ENCODE measurements at regions not wholly inside any gene's neighbourhood (a gene's known extent, or its start where the extent isn't known, plus 50 kb on each side); places are given as distances from the start of the nearest gene placed in this dataset.

DNA sequence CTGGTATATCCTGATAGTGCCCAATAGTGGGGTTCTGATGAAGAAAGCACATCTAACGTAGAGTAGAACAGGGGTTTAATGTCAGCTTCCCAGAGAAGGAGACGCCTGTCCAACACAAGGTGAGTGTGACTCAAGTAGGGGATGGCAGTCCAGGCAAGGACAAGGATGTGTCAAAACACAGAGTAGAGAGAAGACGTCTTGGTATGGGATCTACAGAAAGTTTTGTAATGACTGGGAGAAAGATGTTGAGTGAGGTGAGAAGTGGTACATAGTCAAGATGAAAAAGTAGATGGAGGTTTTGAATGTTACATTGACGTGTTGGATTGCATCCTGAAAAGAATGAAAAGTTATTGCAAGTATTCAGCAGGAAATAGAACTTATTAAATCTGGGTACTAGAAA, 124.4 kb downstream of the TMA16 start:
- intact Hi-C loops (cut with DNase I), result no loop called here
- Histone ChIP-seq H3K4me3 (no peak overlapping the region), H3K4me1 (peaks cover 0 to 26% (median 0%) of the 10 kb centered on the region in 12 donors), H3K27ac (no peak overlapping the region), H3K27me3 (no peaks in the 10 kb centered on the region), H3K9me3 (no peaks in the 10 kb centered on the region), H3K36me3 (no peaks in the 10 kb centered on the region)
- no peak for ATAC-seq
- 76 to 83% (median 78%) methylated on average over 4 of the region's 4 CpGs for WGBS, 4 donors
- DNase-seq, result no peak
- TF ChIP-seq, protein P1, sequence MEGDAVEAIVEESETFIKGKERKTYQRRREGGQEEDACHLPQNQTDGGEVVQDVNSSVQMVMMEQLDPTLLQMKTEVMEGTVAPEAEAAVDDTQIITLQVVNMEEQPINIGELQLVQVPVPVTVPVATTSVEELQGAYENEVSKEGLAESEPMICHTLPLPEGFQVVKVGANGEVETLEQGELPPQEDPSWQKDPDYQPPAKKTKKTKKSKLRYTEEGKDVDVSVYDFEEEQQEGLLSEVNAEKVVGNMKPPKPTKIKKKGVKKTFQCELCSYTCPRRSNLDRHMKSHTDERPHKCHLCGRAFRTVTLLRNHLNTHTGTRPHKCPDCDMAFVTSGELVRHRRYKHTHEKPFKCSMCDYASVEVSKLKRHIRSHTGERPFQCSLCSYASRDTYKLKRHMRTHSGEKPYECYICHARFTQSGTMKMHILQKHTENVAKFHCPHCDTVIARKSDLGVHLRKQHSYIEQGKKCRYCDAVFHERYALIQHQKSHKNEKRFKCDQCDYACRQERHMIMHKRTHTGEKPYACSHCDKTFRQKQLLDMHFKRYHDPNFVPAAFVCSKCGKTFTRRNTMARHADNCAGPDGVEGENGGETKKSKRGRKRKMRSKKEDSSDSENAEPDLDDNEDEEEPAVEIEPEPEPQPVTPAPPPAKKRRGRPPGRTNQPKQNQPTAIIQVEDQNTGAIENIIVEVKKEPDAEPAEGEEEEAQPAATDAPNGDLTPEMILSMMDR (IDR thresholded peaks at IDR 0.05), result no peak

- DNase-seq (no peak), ATAC-seq (no peak)
- WGBS, 4 donors, result 69 to 74% (median 71%) methylated on average over 2 of the region's 2 CpGs
- Histone ChIP-seq H3K27me3 (no peaks in the 10 kb centered on the region), H3K36me3 (no peaks in the 10 kb centered on the region), H3K27ac (peak overlapping the region in 1 of 12 donors; percentile 87), H3K4me1 (peaks cover 0 to 18% (median 0%) of the 10 kb centered on the region in 12 donors), H3K4me3 (no peak overlapping the region), H3K9me3 (no peaks in the 10 kb centered on the region)
- TF ChIP-seq, protein P1 (IDR thresholded peaks at IDR 0.05), result no peak
- TF ChIP-seq POLR2A (IDR thresholded peaks at IDR 0.05), result no peak
- intact Hi-C loops (cut with DNase I), result no loop called here
Observed at GRCh38 chr4:163620738-163621137, 126.2 kb downstream of the TMA16 start.

DNA sequence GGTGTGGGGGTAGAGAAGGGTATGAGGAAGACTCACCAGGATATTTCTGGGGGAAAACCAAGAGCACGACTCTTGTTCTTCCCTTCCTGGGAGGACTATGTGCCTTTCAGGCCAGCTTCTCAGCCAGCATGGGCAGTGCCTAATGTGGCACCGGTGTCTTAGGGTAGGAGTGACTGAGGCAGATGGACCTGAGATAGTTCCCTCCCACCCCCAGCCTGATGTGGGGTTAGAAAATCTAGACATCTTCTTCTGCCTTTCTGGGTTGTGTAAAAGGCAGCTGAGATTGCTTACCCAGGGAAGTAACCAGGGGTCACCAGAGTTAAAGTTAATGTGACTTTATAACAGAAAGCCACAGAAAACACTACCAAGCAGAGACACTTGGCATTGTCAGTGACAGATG, 127.3 kb downstream of the TMA16 start:
- Histone ChIP-seq H3K27ac (peak overlapping the region in 1 of 12 donors; percentile 87), H3K4me3 (no peak overlapping the region), H3K4me1 (peaks cover 0 to 18% (median 0%) of the 10 kb centered on the region in 12 donors), H3K27me3 (no peaks in the 10 kb centered on the region), H3K9me3 (no peaks in the 10 kb centered on the region), H3K36me3 (no peaks in the 10 kb centered on the region)
- intact Hi-C loops (cut with DNase I), result no loop called here
- TF ChIP-seq, protein P1 (IDR thresholded peaks at IDR 0.05), result no peak
- TF ChIP-seq POLR2A (IDR thresholded peaks at IDR 0.05), result no peak
- peak in 1 of 4 donors; percentile 38 for ATAC-seq
- WGBS, 4 donors, result 77 to 86% (median 84%) methylated on average over 2 of the region's 2 CpGs
- no peak for DNase-seq

- ATAC-seq (peak in 3 of 4 donors; percentile 20 to 37 (median 36)), DNase-seq (no peak)
- intact Hi-C loops (cut with DNase I), result no loop called here
- 72 to 79% (median 74%) methylated on average over 5 of the region's 5 CpGs for WGBS, 4 donors
- no peak overlapping the region for H3K4me3 ChIP-seq
- no peaks in the 10 kb centered on the region for H3K36me3 ChIP-seq
- no peaks in the 10 kb centered on the region for H3K27me3 ChIP-seq
- peak overlapping the region in 1 of 12 donors; percentile 87 for H3K27ac ChIP-seq
- TF ChIP-seq, protein P1 (IDR thresholded peaks at IDR 0.05), result no peak
- no peak for TF ChIP-seq POLR2A (IDR thresholded peaks at IDR 0.05)
- H3K9me3 ChIP-seq, result no peaks in the 10 kb centered on the region
- peaks cover 0 to 18% (median 0%) of the 10 kb centered on the region in 12 donors for H3K4me1 ChIP-seq
Observed at GRCh38 chr4:163622379-163623035, 128.0 kb downstream of the TMA16 start.

All from heart left ventricle (tissue), 16 donors.